SK-N-MC (cell line): ENCODE measurements at regions not wholly inside any gene's neighbourhood (a gene's known extent, or its start where the extent isn't known, plus 50 kb on each side); places are given as distances from the start of the nearest gene placed in this dataset.
"Not testable (repeated sequence)": the region's sequence is repeated elsewhere in the genome, so short reads cannot be mapped to it uniquely, and the experiment has no call there.

Experiments used
- EZH2 ChIP-seq: fragments of 200-600 bp; sonication (generic); IDR thresholded peaks from one replicate; pipeline ENCODE4 v1.6.1; 2017; ENCODE audit warnings: antibody characterized with exemption
- FOXP2 ChIP-seq: optimal IDR thresholded peaks from 2 replicates; pipeline ENCODE3; 2011; ENCODE audit warnings: mild to moderate bottlenecking, moderate library complexity; ENCODE audit not compliant: insufficient read depth; ENCODE audit errors: extremely low read length, control extremely low read depth
- POLR2AphosphoS5 ChIP-seq: IDR thresholded peaks from 2 replicates; pipeline ENCODE4 v1.6.1; 2012; ENCODE audit warnings: mild to moderate bottlenecking, low read depth, low read length, borderline replicate concordance

DNA sequence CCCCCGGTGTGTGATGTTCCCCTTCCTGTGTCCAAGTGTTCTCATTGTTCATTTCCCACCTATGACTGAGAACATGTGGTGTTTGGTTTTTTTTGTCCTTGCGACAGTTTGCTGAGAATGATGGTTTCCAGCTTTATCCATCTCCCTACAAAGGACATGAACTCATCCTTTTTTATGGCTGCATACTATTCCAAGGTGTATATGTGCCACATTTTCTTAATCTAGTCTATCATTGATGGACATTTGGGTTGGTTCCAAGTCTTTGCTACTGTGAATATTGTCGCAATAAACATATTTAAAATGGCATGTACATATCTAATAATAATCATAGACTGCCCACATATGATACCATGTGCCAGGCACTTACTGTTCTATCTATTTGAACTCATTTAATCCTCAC, 491.0 kb downstream of the MED13L start:
- not testable (repeated sequence) for TF ChIP-seq EZH2, FOXP2, POLR2AphosphoS5
